ENCODE measurements at regions not wholly inside any gene's neighbourhood (a gene's known extent, or its start where the extent isn't known, plus 50 kb on each side); places are given as distances from the start of the nearest gene placed in this dataset.

DNA sequence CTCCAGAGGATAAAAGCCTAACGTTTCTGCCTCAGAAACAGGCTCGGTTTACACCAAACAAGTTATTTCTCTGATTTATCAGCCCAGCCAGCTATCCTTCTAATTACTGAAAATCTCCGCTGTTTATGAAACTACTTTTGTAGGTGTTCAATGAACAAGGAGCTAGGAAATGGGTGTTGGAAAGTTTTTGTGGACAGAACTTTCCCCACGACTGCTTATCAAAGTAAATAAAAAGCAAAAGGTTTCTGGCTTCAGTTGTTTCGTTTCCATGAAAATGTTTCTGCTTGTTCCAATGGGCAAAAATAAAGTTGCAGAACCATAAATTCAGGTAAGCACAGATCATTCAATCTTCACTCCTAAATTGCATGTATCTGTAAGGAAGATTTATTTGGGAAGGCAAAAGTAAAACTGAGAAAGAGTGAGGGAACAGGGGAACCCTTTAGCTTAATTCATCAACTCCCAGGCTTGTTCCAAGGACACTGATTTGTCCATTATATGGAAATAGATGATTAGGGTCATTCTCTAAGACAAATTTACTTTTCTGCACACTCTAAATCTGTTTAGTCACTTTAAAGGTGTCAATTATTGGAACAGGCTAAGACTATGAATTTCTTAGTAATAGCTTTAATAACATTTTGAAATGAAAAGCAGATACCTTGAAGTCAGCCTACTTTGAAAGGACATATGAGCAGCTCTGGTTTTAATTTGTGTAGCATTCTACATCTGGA, 175.9 kb upstream of the CDKN3 start:
- in situ Hi-C loops (cut with HindIII; ENCODE audit: low sequenced_read_pairs) = no loop called here
- no peak overlapping the region for H3K4me3 ChIP-seq (ENCODE audit: low read depth, low read length)
- TF ChIP-seq, protein P1, sequence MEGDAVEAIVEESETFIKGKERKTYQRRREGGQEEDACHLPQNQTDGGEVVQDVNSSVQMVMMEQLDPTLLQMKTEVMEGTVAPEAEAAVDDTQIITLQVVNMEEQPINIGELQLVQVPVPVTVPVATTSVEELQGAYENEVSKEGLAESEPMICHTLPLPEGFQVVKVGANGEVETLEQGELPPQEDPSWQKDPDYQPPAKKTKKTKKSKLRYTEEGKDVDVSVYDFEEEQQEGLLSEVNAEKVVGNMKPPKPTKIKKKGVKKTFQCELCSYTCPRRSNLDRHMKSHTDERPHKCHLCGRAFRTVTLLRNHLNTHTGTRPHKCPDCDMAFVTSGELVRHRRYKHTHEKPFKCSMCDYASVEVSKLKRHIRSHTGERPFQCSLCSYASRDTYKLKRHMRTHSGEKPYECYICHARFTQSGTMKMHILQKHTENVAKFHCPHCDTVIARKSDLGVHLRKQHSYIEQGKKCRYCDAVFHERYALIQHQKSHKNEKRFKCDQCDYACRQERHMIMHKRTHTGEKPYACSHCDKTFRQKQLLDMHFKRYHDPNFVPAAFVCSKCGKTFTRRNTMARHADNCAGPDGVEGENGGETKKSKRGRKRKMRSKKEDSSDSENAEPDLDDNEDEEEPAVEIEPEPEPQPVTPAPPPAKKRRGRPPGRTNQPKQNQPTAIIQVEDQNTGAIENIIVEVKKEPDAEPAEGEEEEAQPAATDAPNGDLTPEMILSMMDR (IDR thresholded peaks at IDR 0.05; ENCODE audit: low read depth, low read length, missing control alignments) = no peak
- DNase-seq (ENCODE audit: low read depth) = no peak

DNA sequence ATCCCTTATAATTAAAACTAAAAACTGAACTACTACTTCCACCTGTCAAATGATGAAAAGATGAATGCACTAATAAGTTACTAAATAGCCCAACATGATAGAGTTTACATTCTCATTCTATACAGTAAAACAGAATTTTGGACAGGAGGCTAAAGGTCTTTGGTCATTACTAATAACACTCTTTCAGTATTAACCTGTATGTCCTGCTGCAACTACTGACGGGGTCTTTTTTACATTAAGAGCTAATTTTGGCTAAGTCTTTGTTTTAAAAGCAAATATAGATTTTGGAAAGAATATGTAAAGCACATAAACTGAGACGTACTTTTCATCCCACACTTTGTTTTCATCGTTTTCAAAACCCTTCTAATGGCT, 175.4 kb upstream of the CDKN3 start:
- H3K4me3 ChIP-seq (ENCODE audit: low read depth, low read length) = no peak overlapping the region
- DNase-seq (ENCODE audit: low read depth) = no peak
- in situ Hi-C loops (cut with HindIII; ENCODE audit: low sequenced_read_pairs) = no loop called here
- TF ChIP-seq, protein P1 (IDR thresholded peaks at IDR 0.05; ENCODE audit: low read depth, low read length, missing control alignments) = no peak

DNA sequence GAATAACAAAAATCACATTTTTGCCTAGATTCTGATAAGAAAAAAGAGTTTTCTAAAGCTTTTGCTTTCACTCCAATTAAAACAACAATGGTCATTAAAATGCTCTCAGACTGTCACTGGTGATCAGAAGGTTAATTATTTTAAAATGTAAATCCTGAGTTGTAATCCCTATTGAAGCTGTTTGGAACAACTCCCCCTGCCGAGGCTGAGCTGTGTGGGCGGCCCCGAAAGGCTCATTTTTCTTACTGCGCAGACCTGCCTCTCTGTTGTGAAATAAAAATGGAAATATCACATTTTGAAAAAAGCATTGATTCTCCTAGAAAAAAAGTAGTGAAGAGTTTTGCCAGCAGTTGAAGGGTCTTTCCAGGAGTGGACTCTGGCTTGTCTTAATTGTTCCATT, 174.8 kb upstream of the CDKN3 start:
- TF ChIP-seq, protein P1 (IDR thresholded peaks at IDR 0.05; ENCODE audit: low read depth, low read length, missing control alignments) = no peak
- in situ Hi-C loops (cut with HindIII; ENCODE audit: low sequenced_read_pairs) = no loop called here
- no peak for DNase-seq (ENCODE audit: low read depth)
- H3K4me3 ChIP-seq (ENCODE audit: low read depth, low read length) = no peak overlapping the region

DNA sequence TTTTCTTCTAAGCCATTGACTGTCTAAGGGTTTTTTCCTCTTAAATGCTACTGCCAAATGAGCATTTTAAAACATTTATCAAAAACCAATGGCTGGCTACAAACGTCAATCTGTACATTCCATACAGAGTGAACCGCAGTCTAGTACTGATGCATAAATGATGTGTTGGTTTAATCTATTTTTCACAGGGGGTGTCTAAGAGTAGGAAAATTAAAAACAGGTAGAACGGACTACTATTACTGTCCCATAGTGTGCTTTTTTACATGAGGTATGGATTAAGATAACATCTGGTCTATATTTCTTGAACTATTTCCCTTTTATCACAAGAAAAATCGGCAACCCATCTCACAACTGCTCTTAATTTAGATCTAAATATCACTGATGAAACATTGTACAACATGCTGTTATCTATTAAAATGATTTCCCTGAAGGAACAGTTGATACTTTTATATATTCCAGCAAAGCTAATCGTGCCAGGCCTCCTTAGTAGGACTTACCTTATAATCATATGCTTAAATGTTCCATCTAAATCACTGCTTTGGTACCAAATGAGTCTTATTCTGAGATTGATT, 172.9 kb upstream of the CDKN3 start:
- TF ChIP-seq, protein P1 (IDR thresholded peaks at IDR 0.05; ENCODE audit: low read depth, low read length, missing control alignments) = no peak
- no peak overlapping the region for H3K4me3 ChIP-seq (ENCODE audit: low read depth, low read length)
- in situ Hi-C loops (cut with HindIII; ENCODE audit: low sequenced_read_pairs) = no loop called here
- no peak for DNase-seq (ENCODE audit: low read depth)

DNA sequence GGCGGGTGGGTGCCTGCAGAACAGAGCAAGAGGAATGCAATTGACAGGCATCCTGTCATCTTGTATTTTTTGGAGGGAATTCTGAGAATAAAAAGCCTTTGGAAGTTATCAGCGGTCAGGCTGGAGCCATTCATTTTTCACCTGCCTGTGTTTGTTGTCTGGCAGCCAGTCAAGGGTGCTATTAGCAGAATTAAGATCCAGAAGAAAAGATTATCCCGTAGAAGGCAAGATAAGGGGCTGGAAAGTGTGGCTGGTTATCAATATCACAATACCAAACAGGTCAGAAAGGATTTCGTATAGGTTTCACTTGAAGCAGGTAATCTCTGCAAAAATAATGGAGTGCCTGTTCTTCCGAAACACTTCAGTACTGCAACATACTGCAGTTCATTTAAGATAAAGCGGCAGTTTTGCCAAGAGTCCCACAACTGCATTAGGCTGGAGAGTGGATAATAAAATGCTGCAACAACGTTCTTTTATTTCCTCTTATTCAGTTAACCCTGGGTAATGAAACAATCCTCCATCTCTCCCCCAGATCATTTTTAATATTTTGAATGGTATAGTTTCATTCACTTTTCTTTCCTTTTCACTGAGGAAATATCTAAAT, 171.2 kb upstream of the CDKN3 start:
- no peak for DNase-seq (ENCODE audit: low read depth)
- TF ChIP-seq, protein P1 (IDR thresholded peaks at IDR 0.05; ENCODE audit: low read depth, low read length, missing control alignments) = no peak
- in situ Hi-C loops (cut with HindIII; ENCODE audit: low sequenced_read_pairs) = no loop called here
- no peak overlapping the region for H3K4me3 ChIP-seq (ENCODE audit: low read depth, low read length)

DNA sequence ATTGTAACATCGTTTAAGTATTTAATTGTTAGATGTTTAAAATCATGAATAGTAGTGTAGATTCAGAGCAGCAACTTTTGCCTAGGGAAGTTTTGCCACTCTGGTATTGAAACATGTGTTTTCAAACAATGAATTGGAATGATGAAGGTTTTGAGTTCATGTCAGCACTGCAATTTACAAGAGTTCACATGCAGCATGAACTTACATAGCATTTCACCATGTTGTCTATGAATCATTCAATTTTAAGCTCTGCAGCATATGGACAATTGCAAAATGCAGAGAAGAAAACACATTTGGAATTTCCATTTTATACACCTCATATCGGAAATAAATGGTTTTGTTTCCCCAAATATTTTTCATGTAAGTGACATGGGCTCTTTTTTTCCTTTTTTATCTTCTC, 170.7 kb upstream of the CDKN3 start:
- DNase-seq (ENCODE audit: low read depth) = no peak
- no peak overlapping the region for H3K4me3 ChIP-seq (ENCODE audit: low read depth, low read length)
- TF ChIP-seq, protein P1 (IDR thresholded peaks at IDR 0.05; ENCODE audit: low read depth, low read length, missing control alignments) = no peak
- in situ Hi-C loops (cut with HindIII; ENCODE audit: low sequenced_read_pairs) = no loop called here

Measured in astrocyte of the cerebellum (primary cell).